GM19025 (cell line): ENCODE measurements at regions not wholly inside any gene's neighbourhood (a gene's known extent, or its start where the extent isn't known, plus 50 kb on each side); places are given as distances from the start of the nearest gene placed in this dataset.

Source experiments
- ATAC-seq: cut with Tn5 transposase; IDR thresholded peaks from one replicate; pipeline ENCODE4 v1.9.1; 2021; ENCODE audit warnings: mild to moderate bottlenecking, low read depth, moderate library complexity; ENCODE audit not compliant: unreplicated experiment

- no peak for ATAC-seq
Observed at GRCh38 chrY:8202837-8203236, 1134.4 kb upstream of the TSPY4 start.

- no peak for ATAC-seq
Observed at GRCh38 chrY:8241144-8241543, 1096.1 kb upstream of the TSPY4 start.

GRCh38 chrY:8273807-8274206, 1063.5 kb upstream of the TSPY4 start:
- ATAC-seq: no peak

GRCh38 chrY:8305021-8305420, 1032.2 kb upstream of the TSPY4 start:
- ATAC-seq: no peak

GRCh38 chrY:8324113-8324512, 1013.2 kb upstream of the TSPY4 start:
- no peak for ATAC-seq

GRCh38 chrY:8326944-8327343, 1010.3 kb upstream of the TSPY4 start:
- no peak for ATAC-seq

- no peak for ATAC-seq
Observed at GRCh38 chrY:8327708-8328354, 1009.4 kb upstream of the TSPY4 start.

- ATAC-seq: no peak
Observed at GRCh38 chrY:8329431-8329830, 1007.8 kb upstream of the TSPY4 start.

- no peak for ATAC-seq
Observed at GRCh38 chrY:8329929-8330328, 1007.3 kb upstream of the TSPY4 start.

GRCh38 chrY:8333328-8333727, 1003.9 kb upstream of the TSPY4 start:
- no peak for ATAC-seq

GRCh38 chrY:8335299-8335835, 1001.9 kb upstream of the TSPY4 start:
- no peak for ATAC-seq

GRCh38 chrY:8336112-8336774, 1001.0 kb upstream of the TSPY4 start:
- ATAC-seq: no peak

- no peak for ATAC-seq
Observed at GRCh38 chrY:8341000-8341399, 996.3 kb upstream of the TSPY4 start.

GRCh38 chrY:8342173-8342572, 995.1 kb upstream of the TSPY4 start:
- ATAC-seq: no peak

- no peak for ATAC-seq
Observed at GRCh38 chrY:8351241-8351640, 986.0 kb upstream of the TSPY4 start.

- ATAC-seq: no peak
Observed at GRCh38 chrY:8352201-8352600, 985.1 kb upstream of the TSPY4 start.

- no peak for ATAC-seq
Observed at GRCh38 chrY:8358161-8358560, 979.1 kb upstream of the TSPY4 start.

GRCh38 chrY:8361715-8362114, 975.5 kb upstream of the TSPY4 start:
- ATAC-seq: no peak

GRCh38 chrY:8377491-8377890, 959.8 kb upstream of the TSPY4 start:
- ATAC-seq: no peak

GRCh38 chrY:8379800-8380199, 957.5 kb upstream of the TSPY4 start:
- no peak for ATAC-seq

GRCh38 chrY:8381425-8381824, 955.8 kb upstream of the TSPY4 start:
- no peak for ATAC-seq

- no peak for ATAC-seq
Observed at GRCh38 chrY:8386053-8386452, 951.2 kb upstream of the TSPY4 start.
